ENCODE measurements at regions not wholly inside any gene's neighbourhood (a gene's known extent, or its start where the extent isn't known, plus 50 kb on each side); places are given as distances from the start of the nearest gene placed in this dataset.

- H3K36me3 Mint-ChIP-seq (ENCODE audit: low read depth) = no peaks in the 10 kb centered on the region
- DNase-seq = no peak
- no peaks in the 10 kb centered on the region for H3K4me1 Mint-ChIP-seq (ENCODE audit: low read depth)
- POLR2A ChIA-PET = no interaction called here
- H3K4me3 Mint-ChIP-seq = no peak overlapping the region
- H3K9me3 Mint-ChIP-seq (ENCODE audit: insufficient read depth) = no peaks in the 10 kb centered on the region
- no peak overlapping the region for H3K27ac Mint-ChIP-seq
- ATAC-seq = no peak
- H3K27me3 Mint-ChIP-seq (ENCODE audit: low read depth) = no peaks in the 10 kb centered on the region
- CTCF ChIA-PET = no interaction called here
These were observed 70.2 kb downstream of the RND3 start for GRCh38 chr2:150417278-150417677.

- ATAC-seq (no peak), DNase-seq (no peak)
- Mint-ChIP-seq H3K27ac (no peak overlapping the region), H3K27me3 (ENCODE audit: low read depth) (no peaks in the 10 kb centered on the region), H3K9me3 (ENCODE audit: insufficient read depth) (no peaks in the 10 kb centered on the region), H3K4me3 (no peak overlapping the region), H3K4me1 (ENCODE audit: low read depth) (no peaks in the 10 kb centered on the region), H3K36me3 (ENCODE audit: low read depth) (no peaks in the 10 kb centered on the region)
- POLR2A ChIA-PET = no interaction called here
- CTCF ChIA-PET = no interaction called here
These were observed 72.4 kb downstream of the RND3 start for GRCh38 chr2:150415022-150415421.

DNA sequence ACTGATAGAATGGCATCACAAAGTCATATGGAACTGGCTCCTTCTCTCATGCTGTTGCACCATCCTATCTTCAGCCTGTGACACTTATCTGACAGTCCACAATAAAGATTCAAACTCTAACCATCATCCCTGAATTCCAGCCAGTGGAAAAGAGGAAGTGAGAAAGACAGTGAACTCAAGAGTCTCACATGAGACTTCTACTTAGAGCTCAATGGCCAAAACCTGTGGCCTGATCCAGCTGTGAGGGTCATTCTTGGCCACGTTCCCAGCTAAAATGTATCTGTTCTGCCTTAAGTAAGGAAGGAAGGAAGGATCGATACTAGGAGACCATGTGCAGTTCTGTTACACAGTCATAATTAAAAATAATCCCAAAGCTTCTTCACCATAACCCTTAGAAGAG is 73.6 kb downstream of the RND3 start:
- no peaks in the 10 kb centered on the region for H3K4me1 Mint-ChIP-seq (ENCODE audit: low read depth)
- H3K9me3 Mint-ChIP-seq (ENCODE audit: insufficient read depth) = no peaks in the 10 kb centered on the region
- no peaks in the 10 kb centered on the region for H3K27me3 Mint-ChIP-seq (ENCODE audit: low read depth)
- no peak for ATAC-seq
- no peaks in the 10 kb centered on the region for H3K36me3 Mint-ChIP-seq (ENCODE audit: low read depth)
- POLR2A ChIA-PET = no interaction called here
- H3K27ac Mint-ChIP-seq = no peak overlapping the region
- no peak overlapping the region for H3K4me3 Mint-ChIP-seq
- no peak for DNase-seq
- CTCF ChIA-PET = no interaction called here

- DNase-seq (no peak), ATAC-seq (no peak)
- H3K4me1 Mint-ChIP-seq (ENCODE audit: low read depth) = no peaks in the 10 kb centered on the region
- H3K27me3 Mint-ChIP-seq (ENCODE audit: low read depth) = no peaks in the 10 kb centered on the region
- no peaks in the 10 kb centered on the region for H3K36me3 Mint-ChIP-seq (ENCODE audit: low read depth)
- no peaks in the 10 kb centered on the region for H3K9me3 Mint-ChIP-seq (ENCODE audit: insufficient read depth)
- POLR2A ChIA-PET = no interaction called here
- no peak overlapping the region for H3K4me3 Mint-ChIP-seq
- no peak overlapping the region for H3K27ac Mint-ChIP-seq
- CTCF ChIA-PET = no interaction called here
These were observed 74.1 kb downstream of the RND3 start for GRCh38 chr2:150413366-150413765.

GRCh38 chr2:150410809-150411208 is 76.7 kb downstream of the RND3 start:
- CTCF ChIA-PET = no interaction called here
- POLR2A ChIA-PET = no interaction called here
- Mint-ChIP-seq H3K9me3 (ENCODE audit: insufficient read depth) (no peaks in the 10 kb centered on the region), H3K4me3 (no peak overlapping the region), H3K27me3 (ENCODE audit: low read depth) (no peaks in the 10 kb centered on the region), H3K4me1 (ENCODE audit: low read depth) (no peaks in the 10 kb centered on the region), H3K27ac (no peak overlapping the region), H3K36me3 (ENCODE audit: low read depth) (no peaks in the 10 kb centered on the region)
- DNase-seq (no peak), ATAC-seq (no peak)

DNA sequence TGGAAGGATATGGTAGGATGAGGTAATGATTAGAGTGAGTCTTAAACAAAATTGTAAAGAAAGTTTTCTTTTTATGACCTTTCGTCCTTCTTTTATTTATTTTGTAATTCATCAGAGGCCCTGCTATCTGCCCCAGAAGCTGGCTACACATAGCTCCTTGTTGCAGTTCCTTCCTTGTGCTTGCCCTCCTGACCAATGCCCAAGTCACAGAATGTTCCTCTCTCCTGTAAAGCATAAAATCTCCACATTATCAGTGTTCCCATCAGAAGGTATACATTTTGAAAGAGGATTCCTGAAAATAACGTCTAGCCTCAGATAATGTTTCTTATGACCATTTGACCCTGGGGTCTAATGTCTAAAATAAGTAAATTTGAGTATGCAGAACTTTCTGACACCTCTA is 78.3 kb downstream of the RND3 start:
- POLR2A ChIA-PET = no interaction called here
- no peak for DNase-seq
- CTCF ChIA-PET = no interaction called here

DNA sequence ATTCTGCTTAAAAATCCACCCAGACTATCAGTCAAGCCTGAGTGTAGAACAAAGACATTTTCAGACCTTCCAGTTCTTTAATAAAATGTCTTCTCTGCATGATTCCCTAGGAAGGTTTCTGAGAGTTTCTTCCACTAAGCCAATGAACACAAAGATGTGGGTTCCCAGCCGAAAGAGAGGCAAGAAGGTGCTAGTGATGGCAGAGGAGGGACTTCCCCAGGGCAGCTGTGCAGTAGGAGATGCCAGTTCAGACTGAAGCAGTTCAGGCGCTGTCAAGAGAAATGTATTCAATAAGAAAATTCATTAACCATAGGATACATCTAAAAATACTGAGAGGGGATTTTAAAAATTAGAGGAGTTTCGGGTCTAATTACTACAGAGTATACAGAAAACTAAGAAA is 83.3 kb downstream of the RND3 start:
- Mint-ChIP-seq H3K9me3 (ENCODE audit: insufficient read depth) (no peaks in the 10 kb centered on the region), H3K4me3 (no peak overlapping the region), H3K27ac (no peak overlapping the region), H3K27me3 (ENCODE audit: low read depth) (no peaks in the 10 kb centered on the region), H3K36me3 (ENCODE audit: low read depth) (no peaks in the 10 kb centered on the region), H3K4me1 (ENCODE audit: low read depth) (no peaks in the 10 kb centered on the region)
- DNase-seq = no peak
- POLR2A ChIA-PET = no interaction called here
- CTCF ChIA-PET = no interaction called here
- ATAC-seq = no peak

More for the DNA sequence above, 78.3 kb downstream of the RND3 start:
- no peak overlapping the region for H3K4me3 Mint-ChIP-seq
- no peak for ATAC-seq
- H3K27ac Mint-ChIP-seq = no peak overlapping the region
- H3K9me3 Mint-ChIP-seq (ENCODE audit: insufficient read depth) = no peaks in the 10 kb centered on the region
- no peaks in the 10 kb centered on the region for H3K4me1 Mint-ChIP-seq (ENCODE audit: low read depth)
- H3K36me3 Mint-ChIP-seq (ENCODE audit: low read depth) = no peaks in the 10 kb centered on the region
- H3K27me3 Mint-ChIP-seq (ENCODE audit: low read depth) = no peaks in the 10 kb centered on the region

DNA sequence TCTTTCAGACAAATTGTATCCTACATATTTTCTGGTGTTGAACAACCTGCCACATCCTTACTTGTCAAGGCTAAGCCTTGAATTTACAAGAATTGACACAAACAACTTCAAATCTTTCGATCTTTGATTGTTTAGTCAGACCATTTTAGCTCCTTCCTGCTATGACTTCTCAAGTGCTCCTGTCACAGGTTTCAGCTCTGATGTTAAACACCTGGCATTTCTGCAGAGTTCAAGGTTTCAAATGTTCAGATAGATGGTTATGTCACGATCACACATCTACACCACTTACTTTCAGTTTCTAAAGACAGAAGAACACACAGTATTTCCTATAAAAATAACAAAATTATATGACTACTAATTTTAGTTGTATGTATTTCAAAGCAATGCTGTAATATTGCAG is 84.0 kb downstream of the RND3 start:
- H3K4me3 Mint-ChIP-seq = no peak overlapping the region
- CTCF ChIA-PET = no interaction called here
- no peaks in the 10 kb centered on the region for H3K27me3 Mint-ChIP-seq (ENCODE audit: low read depth)
- no peaks in the 10 kb centered on the region for H3K9me3 Mint-ChIP-seq (ENCODE audit: insufficient read depth)
- no peaks in the 10 kb centered on the region for H3K36me3 Mint-ChIP-seq (ENCODE audit: low read depth)
- DNase-seq = no peak
- H3K27ac Mint-ChIP-seq = no peak overlapping the region
- no peaks in the 10 kb centered on the region for H3K4me1 Mint-ChIP-seq (ENCODE audit: low read depth)
- POLR2A ChIA-PET = no interaction called here
- ATAC-seq = no peak

DNA sequence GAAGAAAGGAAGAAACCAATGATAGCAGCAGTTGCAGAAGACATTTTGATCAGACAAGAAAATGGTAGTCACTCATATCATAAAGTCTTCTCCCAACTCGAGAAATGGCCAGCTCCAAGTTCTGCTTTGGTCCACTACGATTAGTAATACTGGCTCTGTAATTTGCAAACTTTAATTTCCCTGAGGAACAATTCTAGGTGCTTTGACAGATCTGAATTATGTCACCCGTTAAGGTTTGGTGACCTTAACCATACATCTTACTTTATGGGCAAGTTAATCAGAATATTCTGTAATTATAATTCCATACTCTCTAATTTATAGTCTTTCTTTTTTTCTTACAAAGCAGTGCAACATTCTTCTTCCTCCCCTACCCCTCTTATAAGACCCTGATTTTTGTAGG is 84.5 kb downstream of the RND3 start:
- H3K36me3 Mint-ChIP-seq (ENCODE audit: low read depth) = no peaks in the 10 kb centered on the region
- no peak overlapping the region for H3K27ac Mint-ChIP-seq
- H3K27me3 Mint-ChIP-seq (ENCODE audit: low read depth) = no peaks in the 10 kb centered on the region
- no peaks in the 10 kb centered on the region for H3K4me1 Mint-ChIP-seq (ENCODE audit: low read depth)
- ChIA-PET CTCF (no interaction called here), POLR2A (no interaction called here)
- H3K9me3 Mint-ChIP-seq (ENCODE audit: insufficient read depth) = no peaks in the 10 kb centered on the region
- DNase-seq (no peak), ATAC-seq (no peak)
- no peak overlapping the region for H3K4me3 Mint-ChIP-seq

DNA sequence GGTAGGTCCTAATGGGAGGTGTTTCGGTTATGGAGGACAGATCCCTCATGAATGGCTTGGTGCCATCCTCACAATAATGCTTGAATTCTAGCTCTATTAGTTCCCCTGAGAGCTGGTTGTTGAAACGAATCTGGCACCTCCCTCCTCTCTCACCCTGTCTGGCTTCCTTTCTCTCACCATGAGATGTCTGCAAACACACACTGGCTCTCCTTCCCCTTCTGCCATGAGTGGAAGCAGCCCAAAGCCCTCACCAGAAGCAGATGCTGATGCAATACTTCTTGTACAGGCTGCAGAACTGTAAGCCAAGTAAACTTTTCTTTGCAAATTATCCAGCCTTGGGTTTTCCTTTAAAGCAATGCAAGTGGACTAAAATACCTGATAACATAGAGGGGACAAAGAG is 86.6 kb downstream of the RND3 start:
- POLR2A ChIA-PET = no interaction called here
- Mint-ChIP-seq H3K4me1 (ENCODE audit: low read depth) (no peaks in the 10 kb centered on the region), H3K9me3 (ENCODE audit: insufficient read depth) (no peaks in the 10 kb centered on the region)

DNA sequence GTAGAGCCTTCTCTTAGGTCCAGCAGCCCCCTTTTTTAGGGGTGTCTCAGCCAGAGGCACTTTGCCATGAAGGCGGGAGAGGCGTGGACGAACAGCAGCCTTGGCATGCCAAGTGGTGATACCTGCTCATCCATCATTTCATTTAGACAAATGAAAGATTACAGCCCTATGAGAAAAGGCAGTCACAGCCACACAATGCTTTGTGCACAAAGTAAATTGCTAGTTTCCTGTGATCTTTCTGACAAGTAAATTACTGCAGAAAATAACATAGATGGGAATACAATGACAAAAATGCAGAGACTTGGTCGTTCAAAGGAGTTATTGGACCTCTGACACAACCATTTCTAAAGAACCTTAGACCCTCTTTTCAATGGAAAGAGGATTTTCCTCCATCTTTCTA is 94.9 kb downstream of the RND3 start:
- CTCF ChIA-PET = no interaction called here
- Mint-ChIP-seq H3K36me3 (ENCODE audit: low read depth) (no peaks in the 10 kb centered on the region), H3K27me3 (ENCODE audit: low read depth) (no peaks in the 10 kb centered on the region), H3K9me3 (ENCODE audit: insufficient read depth) (no peaks in the 10 kb centered on the region), H3K4me1 (ENCODE audit: low read depth) (no peaks in the 10 kb centered on the region), H3K27ac (no peak overlapping the region), H3K4me3 (no peak overlapping the region)
- POLR2A ChIA-PET = no interaction called here
- ATAC-seq = no peak
- DNase-seq = no peak

More for the DNA sequence above, 86.6 kb downstream of the RND3 start:
- CTCF ChIA-PET = no interaction called here
- no peaks in the 10 kb centered on the region for H3K36me3 Mint-ChIP-seq (ENCODE audit: low read depth)
- DNase-seq (no peak), ATAC-seq (no peak)
- H3K4me3 Mint-ChIP-seq = no peak overlapping the region
- no peak overlapping the region for H3K27ac Mint-ChIP-seq
- H3K27me3 Mint-ChIP-seq (ENCODE audit: low read depth) = no peaks in the 10 kb centered on the region

- no peak overlapping the region for H3K4me3 Mint-ChIP-seq
- DNase-seq (no peak), ATAC-seq (no peak)
- POLR2A ChIA-PET = no interaction called here
- H3K27ac Mint-ChIP-seq = no peak overlapping the region
- H3K4me1 Mint-ChIP-seq (ENCODE audit: low read depth) = no peaks in the 10 kb centered on the region
- CTCF ChIA-PET = no interaction called here
- no peaks in the 10 kb centered on the region for H3K36me3 Mint-ChIP-seq (ENCODE audit: low read depth)
- no peaks in the 10 kb centered on the region for H3K27me3 Mint-ChIP-seq (ENCODE audit: low read depth)
- no peaks in the 10 kb centered on the region for H3K9me3 Mint-ChIP-seq (ENCODE audit: insufficient read depth)
These were observed 95.7 kb downstream of the RND3 start for GRCh38 chr2:150391779-150392178.

- ChIA-PET CTCF (no interaction called here), POLR2A (no interaction called here)
- no peaks in the 10 kb centered on the region for H3K27me3 Mint-ChIP-seq (ENCODE audit: low read depth)
- H3K4me3 Mint-ChIP-seq = no peak overlapping the region
- no peaks in the 10 kb centered on the region for H3K36me3 Mint-ChIP-seq (ENCODE audit: low read depth)
- no peak overlapping the region for H3K27ac Mint-ChIP-seq
- ATAC-seq (no peak), DNase-seq (no peak)
- H3K4me1 Mint-ChIP-seq (ENCODE audit: low read depth) = no peaks in the 10 kb centered on the region
- peaks cover 10% of the 10 kb centered on the region for H3K9me3 Mint-ChIP-seq (ENCODE audit: insufficient read depth)
These were observed 98.0 kb downstream of the RND3 start for GRCh38 chr2:150389447-150389846.

DNA sequence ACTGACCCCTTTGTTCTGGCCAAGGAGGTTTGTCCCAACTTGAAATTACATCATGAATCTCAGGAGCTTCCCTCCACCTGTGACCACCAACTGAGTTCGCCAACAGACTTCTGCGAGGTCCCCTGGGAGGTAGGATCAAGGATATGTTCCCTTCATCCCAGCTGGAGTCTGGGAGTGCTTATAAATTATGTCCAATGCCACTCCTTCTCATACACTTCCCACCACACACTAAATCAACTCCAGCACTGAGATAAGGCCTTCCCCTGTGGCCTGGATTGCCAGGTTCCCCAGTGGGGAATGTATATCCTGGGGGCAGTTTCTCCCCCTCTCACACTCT is 99.2 kb downstream of the RND3 start:
- CTCF ChIA-PET = no interaction called here
- DNase-seq (no peak), ATAC-seq (no peak)
- H3K9me3 Mint-ChIP-seq (ENCODE audit: insufficient read depth) = peaks cover 10% of the 10 kb centered on the region
- POLR2A ChIA-PET = no interaction called here
- no peaks in the 10 kb centered on the region for H3K27me3 Mint-ChIP-seq (ENCODE audit: low read depth)
- no peak overlapping the region for H3K27ac Mint-ChIP-seq
- H3K4me3 Mint-ChIP-seq = no peak overlapping the region
- H3K4me1 Mint-ChIP-seq (ENCODE audit: low read depth) = no peaks in the 10 kb centered on the region
- H3K36me3 Mint-ChIP-seq (ENCODE audit: low read depth) = no peaks in the 10 kb centered on the region
